ENCODE measurements at regions not wholly inside any gene's neighbourhood (a gene's known extent, or its start where the extent isn't known, plus 50 kb on each side); places are given as distances from the start of the nearest gene placed in this dataset.

- no peak for TF ChIP-seq CTCF (IDR thresholded peaks at IDR 0.05)
- no peak for TF ChIP-seq POLR2A (IDR thresholded peaks at IDR 0.05)
These were observed 410.9 kb upstream of the B3GAT1 start for GRCh38 chr11:134822897-134823296.

Measured in uterus (tissue), 2 donors.